HPDE6-E6E7 (cell line): ENCODE measurements at regions not wholly inside any gene's neighbourhood (a gene's known extent, or its start where the extent isn't known, plus 50 kb on each side); places are given as distances from the start of the nearest gene placed in this dataset.
A peak's percentile ranks its signal among the peaks of the same experiment; 100 is the strongest.
"Not testable (repeated sequence)": the region's sequence is repeated elsewhere in the genome, so short reads cannot be mapped to it uniquely, and the experiment has no call there.

Experiments used
- DNase-seq: peaks from one replicate; pipeline ENCODE4 v3.0.0; 2011; ENCODE audit warnings: missing footprints; ENCODE audit errors: extremely low spot score

DNA sequence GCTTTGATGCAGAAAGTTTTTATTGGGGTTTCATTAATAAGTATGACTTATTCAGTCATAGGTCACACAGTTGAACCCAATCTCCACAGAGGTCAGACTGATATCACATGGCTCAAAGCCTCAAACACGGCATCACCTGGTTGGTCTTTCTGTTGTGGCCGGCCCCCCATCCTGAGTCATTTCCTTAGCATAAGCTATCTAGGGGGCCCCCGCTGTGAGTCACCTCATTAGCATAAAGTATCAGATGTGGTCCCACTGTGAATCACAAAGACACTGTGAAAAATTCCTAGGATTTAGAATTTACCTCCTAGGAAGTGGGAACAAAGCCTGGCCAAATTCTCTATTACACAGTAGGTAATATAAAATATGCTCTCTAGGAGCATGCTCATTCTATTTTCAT lies 502.2 kb downstream of the PYDC2 start:
- peak; percentile 4 for DNase-seq

DNA sequence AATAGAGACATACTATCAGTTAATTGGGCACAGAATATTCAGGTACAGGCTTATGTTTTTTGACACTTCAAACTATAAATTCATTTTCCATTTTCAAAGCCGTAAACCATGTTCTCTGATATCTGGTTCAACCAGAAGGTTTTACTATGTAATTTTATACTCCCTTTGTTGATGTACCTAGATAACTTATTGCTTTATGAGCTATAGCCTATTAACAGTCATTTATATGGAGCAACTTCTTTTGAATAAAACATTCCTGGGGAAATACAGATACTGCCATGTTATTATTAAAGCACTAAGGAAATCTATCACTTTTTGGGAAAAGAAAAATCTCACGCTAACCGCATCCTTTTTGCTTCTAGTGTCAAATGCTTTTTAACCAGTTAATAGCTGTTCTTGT lies 505.6 kb downstream of the PYDC2 start:
- no peak for DNase-seq

DNA sequence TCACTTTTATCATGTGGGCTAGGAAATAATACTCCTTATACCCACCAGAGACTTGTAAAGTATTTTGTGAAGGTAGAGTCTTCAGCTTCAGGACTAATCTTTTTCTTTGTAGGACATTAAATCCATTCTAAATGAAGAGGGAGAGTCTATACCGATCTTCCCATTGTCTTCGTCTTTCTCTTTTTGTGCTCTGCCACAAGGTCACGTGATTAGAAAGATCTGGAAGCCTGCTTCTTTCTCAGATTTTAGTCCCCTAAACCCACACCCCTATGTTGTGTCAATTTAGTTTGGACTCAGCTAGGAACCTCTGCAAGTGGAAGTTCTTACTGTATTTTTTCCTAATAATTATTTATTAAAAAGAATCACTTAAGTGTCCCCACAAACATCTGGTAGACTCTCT lies 507.3 kb downstream of the PYDC2 start:
- DNase-seq: no peak

DNA sequence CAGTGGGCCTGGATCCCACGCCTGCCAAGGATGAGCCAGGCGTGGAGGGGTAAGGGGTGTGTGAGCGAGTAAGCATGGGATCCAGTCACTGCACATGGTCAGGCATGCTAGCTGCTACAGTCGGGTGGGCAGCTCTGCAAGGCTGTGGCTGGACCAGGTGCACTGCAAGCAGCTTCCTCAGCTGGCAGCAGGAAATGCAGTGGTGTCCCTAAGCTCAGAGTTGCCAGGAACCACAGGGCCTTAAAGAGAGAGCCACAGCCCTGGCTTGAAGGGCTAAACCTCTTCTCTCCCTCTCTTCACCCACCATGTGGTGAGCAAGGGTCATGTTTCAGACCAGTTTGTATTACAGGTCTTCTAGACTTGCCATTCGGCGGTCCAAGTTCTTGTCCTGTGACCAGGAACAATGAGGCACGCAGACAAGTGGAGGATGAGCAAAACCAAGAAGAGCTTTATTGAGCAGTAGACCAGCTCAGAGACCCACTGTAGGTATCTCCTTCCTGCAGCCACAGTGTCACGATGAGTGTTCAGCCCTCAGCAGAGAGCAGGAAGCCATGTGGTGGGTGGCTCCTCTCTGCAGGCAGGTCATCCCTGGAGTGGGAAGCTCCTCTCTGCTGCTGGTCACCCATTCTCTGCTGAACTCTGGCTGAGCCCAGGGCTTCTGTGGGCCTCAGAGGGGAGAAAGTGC lies 511.9 kb downstream of the PYDC2 start:
- DNase-seq: no peak

DNA sequence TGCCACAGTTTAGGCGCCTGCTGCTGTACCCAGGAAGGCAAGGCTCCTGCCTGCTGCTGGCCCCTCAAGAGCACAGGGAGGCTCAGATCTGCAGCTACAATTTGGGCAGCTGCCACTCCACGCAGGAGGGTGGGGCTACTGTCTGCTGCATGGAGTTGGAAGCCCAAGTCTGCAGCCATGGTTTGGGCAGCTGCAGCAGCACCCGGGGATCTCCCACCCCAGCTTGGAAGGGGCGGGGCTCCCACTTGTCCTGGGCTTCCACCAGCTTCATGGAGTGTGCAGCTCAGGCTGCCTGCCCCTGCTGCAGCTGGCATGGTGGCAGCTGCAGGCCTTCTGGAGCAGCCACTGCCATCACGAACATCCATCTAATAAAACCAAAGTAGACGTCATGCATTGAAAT lies 512.9 kb downstream of the PYDC2 start:
- DNase-seq: no peak

GRCh38 chr3:191975936-191976335 lies 515.0 kb downstream of the PYDC2 start:
- DNase-seq: no peak

DNA sequence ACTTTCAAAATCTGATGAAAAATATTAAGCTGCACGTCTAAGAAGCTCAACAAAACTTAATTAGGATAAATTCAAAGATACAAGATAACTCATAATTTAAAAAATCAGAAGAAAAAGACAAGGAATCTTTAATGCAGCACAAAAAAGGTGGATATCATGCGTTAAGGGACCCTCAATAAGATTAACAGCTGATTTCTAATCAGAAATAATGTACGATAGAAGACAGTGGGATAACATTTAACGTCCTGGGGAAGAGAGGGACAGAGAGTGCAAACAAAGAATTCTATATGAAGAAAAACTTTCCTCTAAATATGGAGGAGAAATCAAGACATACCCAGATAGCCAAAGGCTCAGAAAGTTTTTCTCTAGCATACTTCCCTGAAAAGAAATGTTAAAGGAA lies 519.5 kb downstream of the PYDC2 start:
- no peak for DNase-seq

GRCh38 chr3:191982481-191982880 lies 521.5 kb downstream of the PYDC2 start:
- DNase-seq: no peak

GRCh38 chr3:191985691-191986090 lies 524.7 kb downstream of the PYDC2 start:
- DNase-seq: no peak

GRCh38 chr3:191987831-191988350 lies 526.9 kb downstream of the PYDC2 start:
- no peak for DNase-seq

DNA sequence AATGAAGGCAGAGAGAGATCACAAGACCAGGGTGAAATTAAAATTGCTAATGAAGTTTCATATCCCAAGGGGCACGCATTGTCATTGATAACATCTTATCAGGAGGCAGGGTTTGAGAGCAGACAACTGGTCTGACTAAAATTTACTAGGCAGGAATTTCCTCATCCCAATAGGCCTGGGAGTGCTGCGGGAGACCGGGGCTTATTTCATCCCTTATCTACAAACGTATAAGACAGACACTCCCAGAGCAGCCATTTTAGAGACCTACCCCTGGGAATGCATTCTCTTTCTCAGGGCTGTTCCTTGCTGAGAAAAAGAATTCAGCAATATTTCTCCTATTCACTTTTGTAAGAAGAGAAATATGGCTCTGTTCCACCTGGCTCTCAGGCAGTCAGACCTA lies 533.0 kb downstream of the PYDC2 start:
- DNase-seq: not testable (repeated sequence)

GRCh38 chr3:191997093-191997492 lies 536.1 kb downstream of the PYDC2 start:
- DNase-seq: no peak

DNA sequence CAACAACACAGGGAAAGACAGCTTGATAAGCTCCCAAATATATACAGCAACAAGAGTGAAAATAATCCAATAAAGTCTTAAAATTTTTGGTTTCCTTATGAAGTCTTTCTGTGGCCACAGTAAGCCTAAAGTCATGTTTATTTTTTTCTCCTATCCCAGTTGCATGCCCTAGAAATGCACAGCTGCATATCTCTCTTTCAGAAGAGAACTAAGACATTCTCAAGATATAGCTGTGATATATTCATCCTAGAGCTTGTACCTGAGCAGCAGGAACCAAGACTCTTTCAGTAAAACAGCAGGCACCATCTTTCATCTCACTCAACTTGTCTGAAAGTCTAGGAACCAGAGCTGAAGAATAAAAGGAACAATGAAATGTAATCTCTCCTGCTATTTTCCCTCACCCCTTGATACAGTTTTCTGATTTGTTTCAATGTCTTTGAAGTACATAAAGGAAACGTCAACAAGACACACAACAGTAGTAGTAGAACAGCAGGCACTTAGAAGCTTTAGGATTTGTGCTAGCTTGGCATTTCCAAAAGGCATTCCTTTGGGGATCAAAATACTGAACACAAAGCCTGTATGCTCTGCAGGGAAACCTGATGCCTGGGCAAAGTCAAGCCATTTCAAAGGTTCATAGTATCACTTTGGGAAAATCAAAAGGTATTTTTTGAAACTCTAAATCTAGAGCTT lies 536.8 kb downstream of the PYDC2 start:
- no peak for DNase-seq

DNA sequence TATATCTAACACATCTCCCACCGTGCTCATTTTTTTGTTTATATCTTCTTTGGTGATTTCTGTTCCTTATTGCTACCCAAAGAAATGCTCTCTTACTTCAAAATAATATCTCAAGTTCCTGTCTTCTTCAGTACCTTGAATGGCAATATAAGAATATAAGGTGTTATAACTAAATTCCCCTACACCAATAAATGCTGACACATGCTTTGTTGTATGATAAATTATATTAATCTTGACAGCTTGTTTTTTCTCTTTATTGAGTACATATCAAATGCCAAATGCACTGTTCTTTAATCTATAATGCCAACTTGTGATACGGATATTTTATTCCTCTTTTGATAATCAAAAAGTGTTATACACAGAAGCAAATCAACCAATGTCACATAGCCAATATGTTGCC lies 540.3 kb downstream of the PYDC2 start:
- no peak for DNase-seq

GRCh38 chr3:192005989-192006388 lies 545.0 kb downstream of the PYDC2 start:
- DNase-seq: no peak

DNA sequence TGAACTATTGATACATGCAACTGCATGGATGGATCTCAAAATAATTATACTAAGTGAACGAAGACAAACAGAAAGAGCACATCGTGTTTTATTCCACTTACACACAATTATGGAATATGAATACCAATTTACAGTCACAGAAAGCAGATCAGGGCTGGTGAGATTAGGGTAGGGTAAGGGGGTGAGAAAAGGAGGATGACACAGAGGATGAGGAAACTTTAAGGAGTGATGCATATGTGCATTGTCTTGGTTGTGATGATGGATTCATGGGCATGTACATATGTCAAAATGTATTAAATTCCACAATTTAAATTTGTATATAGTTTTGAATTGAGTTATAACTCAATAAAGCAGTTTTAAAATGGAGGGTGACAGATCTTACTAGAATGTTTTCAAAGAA lies 548.9 kb downstream of the PYDC2 start:
- no peak for DNase-seq

DNA sequence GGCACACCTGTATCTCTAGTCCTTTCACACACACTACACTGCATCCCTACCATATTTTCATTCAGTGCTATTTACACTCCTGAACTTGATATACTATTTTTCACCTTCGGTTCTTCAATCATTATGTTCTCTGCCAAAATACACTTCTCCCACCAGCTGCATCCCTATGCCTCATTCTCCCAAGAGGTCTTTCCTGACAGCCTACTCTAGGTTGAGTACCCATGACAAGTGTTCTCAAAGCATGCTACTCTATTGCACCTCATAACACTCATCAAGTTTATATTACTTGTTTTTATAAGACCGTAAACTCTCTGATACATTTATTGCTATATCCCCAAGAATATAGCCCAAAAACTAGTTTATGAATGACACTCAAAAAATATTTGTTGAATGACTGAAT lies 549.5 kb downstream of the PYDC2 start:
- DNase-seq: no peak

GRCh38 chr3:192011137-192011536 lies 550.2 kb downstream of the PYDC2 start:
- no peak for DNase-seq

GRCh38 chr3:192013110-192013509 lies 552.1 kb downstream of the PYDC2 start:
- DNase-seq: no peak

GRCh38 chr3:192022412-192022811 lies 561.4 kb downstream of the PYDC2 start:
- DNase-seq: peak; percentile 20

DNA sequence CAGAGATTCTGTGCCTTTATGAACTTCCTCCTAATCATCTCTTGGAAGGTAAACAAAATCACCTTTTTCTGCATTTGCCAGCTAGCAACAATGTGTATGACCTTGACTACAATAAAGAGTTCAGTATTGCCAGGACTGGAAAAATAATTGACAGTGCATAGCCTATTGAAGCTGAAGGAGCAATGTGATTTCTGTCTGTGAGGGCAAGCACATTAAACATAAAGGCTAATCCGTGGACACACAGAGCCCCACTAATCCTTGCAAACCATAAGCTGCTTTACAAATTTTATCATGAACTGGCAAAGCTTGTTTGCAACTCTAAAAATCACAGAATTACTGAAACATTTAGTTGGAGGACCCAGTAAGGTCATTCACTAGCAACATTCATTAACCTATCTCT lies 563.8 kb downstream of the PYDC2 start:
- DNase-seq: no peak

GRCh38 chr3:192026661-192027060 lies 565.7 kb downstream of the PYDC2 start:
- DNase-seq: no peak

- DNase-seq: no peak
These were observed 571.0 kb downstream of the PYDC2 start for GRCh38 chr3:192031941-192032340.
